Stimulated activated CD4-positive, alpha-beta T cell treated with anti-CD3 and anti-CD28 coated beads, TNF-alpha, amount 100 ng/mL, for 24 hours (primary cell): ENCODE measurements at regions not wholly inside any gene's neighbourhood (a gene's known extent, or its start where the extent isn't known, plus 50 kb on each side); places are given as distances from the start of the nearest gene placed in this dataset.

ENCODE experiments used
- DNase-seq, 3 experiments: peaks; one replicate each; pipeline ENCODE4 v3.0.0-alpha.2; 2020; ENCODE audit warnings: low read depth in 3 of 3

DNA sequence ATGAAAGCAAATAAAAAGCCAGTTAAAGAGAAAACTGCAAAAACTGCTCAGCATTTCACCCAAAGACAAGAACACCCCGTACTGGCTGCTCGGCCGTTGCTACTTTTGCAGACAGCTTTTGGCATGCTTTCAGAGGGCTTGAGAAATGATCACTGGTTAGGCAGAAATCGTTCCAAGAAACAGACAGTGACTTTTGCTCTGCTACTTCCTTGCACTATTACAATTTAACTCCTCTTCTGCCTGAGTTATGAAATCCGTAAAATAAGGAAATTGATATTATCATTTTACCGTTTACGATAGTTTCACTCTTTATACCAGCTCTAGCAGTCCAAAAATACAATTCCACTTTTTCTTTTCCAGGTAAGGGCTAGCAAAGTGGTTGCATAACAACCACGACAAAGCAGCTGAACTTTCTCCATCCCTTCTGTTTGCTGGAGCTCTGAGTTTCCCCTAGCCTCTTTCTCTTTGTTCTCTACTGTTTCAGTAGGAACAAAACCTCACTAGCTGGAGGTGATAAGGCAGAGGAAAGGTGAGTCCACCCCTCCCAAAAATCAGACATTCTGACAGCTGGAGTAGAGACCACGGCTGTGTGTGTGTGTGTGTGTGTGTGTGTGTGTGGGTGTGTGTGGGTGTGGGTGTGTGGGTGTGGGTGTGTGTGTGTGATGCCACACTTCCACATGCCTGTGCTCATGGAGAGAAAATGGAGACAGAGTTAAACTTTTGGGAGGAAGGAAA is 191.8 kb upstream of the RREB1 start:
- no peak for DNase-seq

DNA sequence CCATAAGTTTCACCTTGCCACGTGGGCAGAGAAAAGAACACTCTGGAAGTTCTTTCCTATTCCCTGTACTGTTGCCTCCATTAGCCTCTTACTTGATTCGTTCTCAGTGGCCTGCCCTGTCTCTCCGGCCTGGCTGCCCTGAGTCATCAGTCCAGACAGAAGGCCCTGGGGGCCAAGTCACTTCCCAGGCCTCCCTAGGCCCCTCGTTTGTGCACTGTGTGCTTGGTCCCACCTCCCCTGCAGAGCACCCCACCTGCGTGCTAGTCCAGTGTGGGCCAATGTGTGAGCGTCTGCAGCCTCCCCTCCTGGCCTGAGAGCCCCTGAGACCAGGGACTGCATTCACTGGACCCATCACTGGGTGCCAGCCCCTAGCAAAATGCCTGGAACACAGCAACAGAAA is 191.2 kb upstream of the RREB1 start:
- DNase-seq: no peak

DNA sequence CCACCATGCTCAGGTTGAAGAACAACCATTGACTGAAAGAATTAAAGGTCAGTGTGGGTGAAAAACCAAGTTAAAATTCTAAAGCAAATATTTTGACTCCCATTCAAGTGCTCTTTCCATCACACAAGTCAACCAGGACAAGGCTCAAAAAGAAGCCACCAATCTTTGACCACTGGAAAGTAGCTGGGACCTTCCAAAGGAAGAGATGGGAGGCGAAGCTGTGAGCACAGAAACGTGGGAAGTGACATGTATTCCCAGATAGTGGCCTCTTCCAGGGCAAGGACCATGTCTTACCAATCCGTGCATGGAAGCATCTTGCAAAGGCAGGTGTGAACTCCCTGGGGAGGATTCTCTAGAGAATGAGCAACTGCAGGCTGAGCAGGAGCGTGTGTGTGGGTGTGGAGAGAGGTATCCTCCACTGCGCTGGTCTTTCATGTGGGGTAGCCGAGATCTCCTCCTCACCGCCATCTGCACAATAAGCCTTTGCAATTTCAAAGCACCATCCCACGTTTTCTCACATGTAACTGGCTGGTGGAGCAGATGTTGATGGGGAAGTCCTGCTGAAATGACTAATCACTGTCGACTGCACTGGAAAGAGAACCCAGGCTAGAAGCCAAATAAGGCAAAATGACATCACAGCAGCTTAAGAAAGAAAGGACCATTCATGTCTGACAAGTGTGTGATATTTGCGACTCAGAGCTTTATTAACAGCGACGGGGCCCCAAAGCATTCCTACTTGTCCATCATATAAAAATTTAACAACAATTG is 189.4 kb upstream of the RREB1 start:
- peak; percentile 61 to 80 (median 70) for DNase-seq

DNA sequence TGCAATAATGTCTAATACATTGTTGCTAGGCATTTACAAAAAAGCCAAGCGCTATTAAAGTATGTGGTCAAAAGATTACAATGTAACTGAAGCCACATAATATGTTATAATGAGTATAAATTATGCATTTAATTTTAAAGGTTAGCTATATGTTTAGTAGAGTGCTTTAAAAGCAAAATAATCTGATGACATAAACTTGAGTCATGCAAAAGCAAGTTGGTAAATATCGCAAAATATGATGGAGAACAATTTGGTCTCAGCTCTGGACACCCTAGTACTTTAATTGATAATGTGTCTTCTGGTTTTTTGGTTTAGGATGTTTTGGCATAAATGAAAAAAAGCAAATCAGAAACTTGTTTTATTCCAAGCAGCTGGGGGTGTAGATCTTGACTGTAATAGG is 188.6 kb upstream of the RREB1 start:
- DNase-seq: no peak

DNA sequence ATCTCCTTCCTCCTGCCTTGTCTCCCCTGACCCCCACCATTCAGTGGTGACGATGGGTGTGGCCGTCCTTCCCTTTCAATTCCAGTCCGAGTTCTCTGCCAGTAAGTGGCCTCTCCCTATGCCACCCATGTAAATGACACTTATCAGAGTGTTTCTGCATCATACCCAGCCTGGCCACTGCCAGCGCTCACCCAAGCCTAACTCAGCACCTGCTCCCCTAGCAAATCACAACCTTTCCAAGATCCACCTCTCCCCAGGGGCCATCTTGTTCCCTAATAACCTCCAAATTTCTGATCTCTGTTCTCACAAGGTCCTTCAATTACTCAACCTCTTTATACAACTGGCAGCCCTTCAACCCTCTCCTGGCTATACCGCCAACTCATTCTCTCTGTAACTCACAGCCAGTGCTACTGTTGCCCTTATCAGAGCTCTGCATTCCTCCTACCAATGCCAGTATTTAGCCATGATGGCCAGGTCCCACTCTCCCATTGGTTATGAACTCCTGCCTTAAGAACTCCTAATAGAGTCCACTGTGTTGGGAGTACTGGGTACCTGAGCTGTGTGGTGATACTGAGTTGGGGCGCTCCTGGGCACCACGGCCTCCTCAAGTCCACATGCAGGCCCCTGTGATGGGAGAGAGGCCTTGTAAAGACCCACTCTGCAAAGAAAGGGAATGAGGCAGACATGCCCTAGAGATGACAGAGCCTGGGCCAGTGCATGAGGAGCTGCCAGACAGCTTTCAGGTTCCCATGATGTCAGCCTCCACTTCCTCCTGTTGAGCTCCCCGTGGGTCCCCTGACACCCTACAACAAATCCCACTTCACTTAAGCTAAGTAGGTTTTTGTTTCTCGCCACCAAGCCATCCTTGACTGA is 187.4 kb upstream of the RREB1 start:
- no peak for DNase-seq

DNA sequence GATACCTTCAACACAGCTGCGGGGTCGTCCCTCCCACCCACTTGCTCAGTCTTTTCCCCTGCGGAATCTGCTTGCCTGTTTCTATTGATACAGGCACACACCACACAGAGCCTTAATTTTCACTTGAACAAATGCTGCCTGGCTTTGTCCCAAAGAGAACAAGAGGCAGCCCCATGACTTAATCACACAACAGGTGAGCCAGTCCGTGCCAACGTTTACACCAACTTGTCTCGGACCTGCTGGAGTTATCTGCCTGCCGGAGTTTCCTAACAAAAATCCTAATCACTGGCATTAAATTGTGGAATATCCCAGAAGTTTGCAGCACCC is 186.8 kb upstream of the RREB1 start:
- DNase-seq: no peak

DNA sequence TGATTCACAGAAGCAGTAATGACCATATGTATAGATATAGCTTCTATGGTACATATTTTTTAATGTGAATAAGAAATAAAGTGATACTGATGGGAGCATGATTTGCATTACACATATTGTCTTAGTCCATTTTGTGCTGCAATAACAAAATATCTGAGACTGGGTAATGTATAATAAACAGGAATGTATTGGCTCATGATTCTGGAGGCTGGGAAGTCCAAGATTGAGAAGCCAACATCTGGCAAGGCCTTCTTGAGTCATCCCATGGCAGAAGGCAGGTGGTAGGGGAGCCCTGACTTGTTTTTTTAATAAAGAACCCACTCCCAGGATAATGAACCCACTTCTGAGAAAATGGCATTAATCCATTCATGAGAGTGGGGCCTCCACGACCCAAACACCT is 185.6 kb upstream of the RREB1 start:
- DNase-seq: no peak

DNA sequence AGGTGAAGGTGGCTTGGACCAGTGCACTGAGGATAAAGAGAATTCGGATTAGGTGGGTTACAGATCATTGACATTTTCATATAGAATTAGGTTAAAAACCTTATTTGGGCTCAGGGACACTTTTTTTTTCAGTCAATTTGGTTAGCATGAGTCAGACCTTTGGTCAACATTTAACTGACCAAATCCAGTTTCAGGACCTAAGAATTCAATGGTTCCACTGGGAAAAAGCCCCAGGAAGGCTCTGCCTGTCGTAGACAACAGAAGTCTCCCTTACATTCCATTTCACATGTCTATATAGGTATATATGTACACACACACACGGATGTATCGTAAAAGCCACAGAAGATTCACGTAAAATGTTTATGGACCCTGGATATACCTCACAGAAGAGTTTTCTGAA is 184.2 kb upstream of the RREB1 start:
- DNase-seq: no peak

DNA sequence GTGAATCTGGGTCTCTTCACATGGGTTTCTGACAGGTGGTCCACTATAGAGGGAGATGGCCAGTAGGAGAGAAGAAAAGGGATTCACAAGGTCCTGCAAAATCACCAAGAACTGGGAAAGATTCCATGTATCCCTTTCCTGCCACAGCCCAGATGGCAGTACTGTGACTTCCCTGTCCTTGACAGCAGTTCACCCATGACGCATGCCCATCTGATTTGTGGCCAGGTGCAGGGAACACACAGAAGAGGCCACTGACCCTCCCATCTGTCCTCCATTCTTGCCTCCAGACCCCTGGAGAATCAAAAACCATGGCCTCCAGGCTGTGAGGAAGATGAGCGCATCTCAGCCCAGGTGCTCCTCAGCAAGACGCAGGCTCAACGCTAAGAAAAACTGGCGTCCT is 183.1 kb upstream of the RREB1 start:
- DNase-seq: no peak

DNA sequence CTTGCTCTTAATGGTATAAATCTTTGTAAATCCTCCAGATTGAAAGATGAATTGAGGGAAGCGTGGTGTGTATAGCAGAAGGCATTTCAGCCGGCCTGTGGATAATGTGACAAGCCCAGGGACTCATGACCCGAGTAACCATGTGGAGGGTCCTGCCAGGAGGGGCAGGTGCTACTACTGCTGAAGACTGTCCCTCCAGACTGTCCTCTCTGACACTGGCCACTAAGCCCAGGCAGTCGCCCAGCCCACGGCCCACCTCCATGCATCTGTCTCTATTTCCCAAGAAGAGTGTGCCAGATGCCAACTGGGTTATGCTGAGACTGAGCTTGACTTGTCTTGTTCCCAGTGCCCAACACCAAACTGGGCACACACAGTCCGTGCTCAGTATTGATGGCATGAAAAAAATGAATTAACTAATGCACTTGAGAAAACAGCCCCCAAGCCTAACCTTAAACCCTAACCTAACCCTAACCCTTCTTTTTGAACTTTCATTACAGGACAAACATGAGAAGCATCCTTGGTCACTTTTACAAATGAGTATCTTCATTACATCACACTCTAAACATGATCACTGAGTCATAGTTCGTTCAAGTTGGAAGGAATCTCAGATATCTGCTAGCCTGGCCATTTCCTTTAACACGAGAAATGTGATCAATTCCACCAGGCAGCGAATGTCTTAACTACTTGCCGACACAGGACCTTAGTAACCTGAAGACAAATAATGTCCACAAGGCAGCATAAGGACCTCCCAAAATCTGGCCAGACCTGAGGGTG is 182.2 kb upstream of the RREB1 start:
- no peak for DNase-seq

DNA sequence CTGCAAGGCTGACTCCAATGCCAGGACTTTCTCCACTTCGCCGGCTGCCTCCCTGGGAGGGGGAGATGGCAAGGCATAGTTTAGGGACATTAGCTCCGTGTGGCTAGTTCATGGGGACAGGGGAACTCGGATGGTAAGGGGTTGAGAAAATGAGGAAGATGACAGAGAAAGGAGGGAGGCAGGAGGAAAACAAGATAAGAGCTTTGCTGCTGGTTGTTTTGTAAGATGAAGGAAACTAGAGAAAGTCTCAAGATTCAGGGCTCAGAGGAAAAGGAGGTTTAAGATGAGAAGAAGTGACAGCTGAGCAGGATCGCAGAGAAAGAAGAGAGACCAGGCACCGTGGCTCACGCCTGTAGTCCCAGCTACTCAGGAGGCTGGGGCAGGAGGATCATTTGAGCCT is 180.9 kb upstream of the RREB1 start:
- DNase-seq: no peak

DNA sequence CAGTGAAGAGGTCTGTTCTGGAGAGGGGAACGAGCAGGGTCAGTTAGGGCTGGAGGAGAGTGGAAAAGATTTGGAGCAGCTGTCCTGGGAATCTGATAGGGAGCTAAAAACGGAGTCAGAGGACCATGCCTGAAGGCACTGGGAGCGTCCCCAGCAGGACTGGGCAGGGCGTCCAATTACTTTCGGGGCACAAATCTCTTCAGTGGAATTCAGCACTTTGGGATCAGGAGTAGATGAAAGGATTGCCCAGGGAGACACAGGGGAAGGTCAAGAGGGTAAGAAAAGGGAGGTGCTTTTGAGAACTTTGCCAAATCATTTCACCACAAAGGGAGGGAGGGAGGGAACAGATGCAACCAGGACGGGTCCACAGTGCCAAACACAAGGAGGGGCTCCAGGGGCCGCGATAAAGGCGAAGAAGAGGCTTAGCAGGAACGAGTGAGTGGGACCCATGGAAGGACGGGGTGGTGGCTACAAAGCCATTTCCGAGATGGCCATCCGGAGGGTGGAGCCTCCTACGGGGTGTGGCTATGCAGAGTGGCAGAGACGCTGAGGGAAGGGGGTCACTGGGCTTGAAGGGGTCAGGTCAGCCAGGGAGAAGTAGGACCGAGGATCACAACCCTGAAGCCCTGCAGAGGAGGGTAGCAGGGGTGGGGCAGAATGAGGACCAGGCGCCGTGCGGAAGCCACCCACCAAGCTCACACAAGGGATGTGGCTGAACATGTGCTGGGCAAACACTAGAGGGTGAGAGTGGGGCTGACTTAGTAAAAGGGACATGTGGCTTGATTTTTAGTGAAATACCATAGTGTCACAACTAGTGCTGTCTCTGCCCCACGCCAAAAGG is 180.0 kb upstream of the RREB1 start:
- DNase-seq: no peak

DNA sequence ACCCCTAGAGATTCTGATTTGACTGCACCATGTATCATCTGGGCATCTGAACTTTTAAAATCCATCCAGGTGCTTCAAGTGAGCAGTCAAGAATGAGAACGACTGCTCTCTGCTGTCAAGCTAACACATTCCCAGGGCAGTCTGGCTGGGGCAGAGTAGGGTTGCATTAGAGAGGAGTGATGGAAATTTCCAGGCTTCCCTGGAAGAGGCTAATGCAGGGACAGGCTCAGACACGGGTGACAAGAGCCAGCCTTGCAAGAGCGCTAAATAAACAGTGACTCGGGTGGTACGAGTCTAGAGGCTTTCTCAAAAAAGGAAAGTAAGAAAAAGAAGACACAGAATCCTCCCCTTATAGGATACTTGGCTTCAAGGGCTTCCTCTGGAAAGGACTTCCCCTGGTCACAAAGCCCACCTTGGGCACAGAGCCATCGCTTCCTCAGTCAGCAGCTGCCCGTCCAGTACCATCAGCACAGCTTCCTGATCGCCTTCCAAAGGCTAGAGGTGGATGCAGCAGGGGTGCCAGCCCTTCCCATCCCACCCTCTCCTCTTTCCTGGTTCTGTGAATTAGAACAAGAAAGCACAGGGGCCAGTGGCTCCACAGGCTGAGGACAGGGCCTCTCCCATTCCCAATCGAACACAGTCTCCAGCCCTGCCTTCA is 177.4 kb upstream of the RREB1 start:
- DNase-seq: no peak

DNA sequence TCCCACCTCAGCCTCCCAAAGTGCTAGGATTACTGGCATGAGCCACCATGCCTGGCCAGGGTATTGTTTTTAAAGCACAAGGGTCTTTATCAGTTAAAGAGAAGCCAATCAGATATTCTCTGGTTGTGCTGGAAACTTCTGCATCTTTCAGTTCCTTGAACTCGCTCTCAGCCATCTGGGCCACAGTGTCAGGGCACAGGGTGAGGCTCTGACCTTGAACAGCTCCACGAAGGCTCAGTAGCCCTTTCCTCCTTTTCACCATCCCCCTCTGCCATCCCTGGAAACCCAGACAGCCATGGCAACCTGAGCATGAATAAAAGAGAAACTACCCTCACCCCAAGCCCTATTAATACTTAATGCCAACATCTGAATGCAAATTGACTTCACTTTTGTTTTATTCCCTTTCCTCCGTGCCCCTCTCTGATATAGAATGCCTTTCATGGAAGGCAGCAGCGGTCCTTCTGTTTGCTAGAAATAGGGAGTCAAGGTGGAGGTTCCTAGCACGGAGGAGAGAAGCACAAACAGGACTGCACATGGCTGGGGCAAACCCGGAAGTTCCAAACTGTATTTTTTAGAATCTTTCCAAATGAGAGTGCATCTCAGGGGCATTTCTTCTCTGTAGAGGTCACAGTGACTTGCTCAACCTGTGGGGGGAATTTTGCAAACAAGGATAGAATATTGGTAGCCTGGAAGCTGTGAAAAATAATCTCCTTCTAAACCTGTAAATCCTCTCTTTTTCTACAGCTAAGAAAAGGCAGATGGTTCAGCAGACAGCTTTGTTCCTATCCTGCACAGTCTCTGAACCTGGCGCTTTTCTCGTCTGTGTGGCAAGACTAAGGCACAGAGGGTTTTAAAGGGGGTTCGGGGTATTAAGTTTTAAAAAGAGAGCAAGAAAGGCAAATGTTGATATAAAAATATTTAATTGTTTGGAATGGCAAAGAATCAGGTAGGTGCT is 176.4 kb upstream of the RREB1 start:
- DNase-seq: no peak

DNA sequence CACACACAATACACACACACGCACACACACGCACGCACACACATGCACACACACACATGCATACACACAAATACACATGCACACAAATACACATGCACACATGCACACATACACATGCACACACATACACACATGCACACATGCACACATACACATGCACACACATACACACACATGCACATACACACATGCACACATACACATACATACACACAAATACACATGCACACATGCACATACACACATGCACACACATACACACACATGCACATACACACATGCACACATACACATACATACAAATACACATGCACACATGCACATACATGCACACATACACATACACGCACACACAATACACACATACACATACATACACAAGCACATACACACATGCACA is 175.4 kb upstream of the RREB1 start:
- no peak for DNase-seq

DNA sequence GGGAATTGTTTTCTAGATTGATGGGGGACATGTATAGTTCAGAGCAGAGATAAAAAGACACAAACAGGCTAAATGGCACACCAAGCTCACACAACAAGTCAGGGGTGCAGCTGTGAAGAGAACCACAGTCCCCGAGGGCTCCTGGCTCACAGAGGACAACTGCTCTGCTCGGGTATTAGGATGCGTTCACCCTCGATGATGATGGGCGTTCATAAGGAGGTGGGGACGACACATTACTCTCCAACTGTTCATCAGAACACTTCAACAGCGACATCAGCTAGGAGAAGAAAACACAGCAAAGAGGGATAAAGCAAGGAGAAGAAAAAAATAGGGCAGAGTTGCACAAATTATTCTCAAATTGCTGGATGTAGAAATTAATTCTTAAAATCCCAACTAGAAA is 174.8 kb upstream of the RREB1 start:
- no peak for DNase-seq

GRCh38 chr6:6940031-6941025 is 167.4 kb upstream of the RREB1 start:
- DNase-seq: no peak

- no peak for DNase-seq
These were observed 166.6 kb upstream of the RREB1 start for GRCh38 chr6:6941201-6941600.
